ENCODE measurements at regions not wholly inside any gene's neighbourhood (a gene's known extent, or its start where the extent isn't known, plus 50 kb on each side); places are given as distances from the start of the nearest gene placed in this dataset.

- WGBS, 2 donors, result 88 to 95% methylated on average over 9 of the region's 9 CpGs
- no peaks in the 10 kb centered on the region for H3K27me3 ChIP-seq
- FAIRE-seq (no peak), ATAC-seq (no peak), DNase-seq (no peak)
- TF ChIP-seq, protein P1, sequence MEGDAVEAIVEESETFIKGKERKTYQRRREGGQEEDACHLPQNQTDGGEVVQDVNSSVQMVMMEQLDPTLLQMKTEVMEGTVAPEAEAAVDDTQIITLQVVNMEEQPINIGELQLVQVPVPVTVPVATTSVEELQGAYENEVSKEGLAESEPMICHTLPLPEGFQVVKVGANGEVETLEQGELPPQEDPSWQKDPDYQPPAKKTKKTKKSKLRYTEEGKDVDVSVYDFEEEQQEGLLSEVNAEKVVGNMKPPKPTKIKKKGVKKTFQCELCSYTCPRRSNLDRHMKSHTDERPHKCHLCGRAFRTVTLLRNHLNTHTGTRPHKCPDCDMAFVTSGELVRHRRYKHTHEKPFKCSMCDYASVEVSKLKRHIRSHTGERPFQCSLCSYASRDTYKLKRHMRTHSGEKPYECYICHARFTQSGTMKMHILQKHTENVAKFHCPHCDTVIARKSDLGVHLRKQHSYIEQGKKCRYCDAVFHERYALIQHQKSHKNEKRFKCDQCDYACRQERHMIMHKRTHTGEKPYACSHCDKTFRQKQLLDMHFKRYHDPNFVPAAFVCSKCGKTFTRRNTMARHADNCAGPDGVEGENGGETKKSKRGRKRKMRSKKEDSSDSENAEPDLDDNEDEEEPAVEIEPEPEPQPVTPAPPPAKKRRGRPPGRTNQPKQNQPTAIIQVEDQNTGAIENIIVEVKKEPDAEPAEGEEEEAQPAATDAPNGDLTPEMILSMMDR (IDR thresholded peaks at IDR 0.05), result no peak
- H3K4me3 ChIP-seq, result no peak overlapping the region
- H3K36me3 ChIP-seq, result no peaks in the 10 kb centered on the region
- no peaks in the 10 kb centered on the region for H3K9me3 ChIP-seq
- intact Hi-C loops (cut with DNase I), result no loop called here
- H3K27ac ChIP-seq, result no peak overlapping the region
- H3K4me1 ChIP-seq, result no peaks in the 10 kb centered on the region
Observed at GRCh38 chr4:43968011-43968410, 480.6 kb downstream of the KCTD8 start.

- H3K4me3 ChIP-seq, result no peak overlapping the region
- FAIRE-seq (no peak), ATAC-seq (no peak), DNase-seq (no peak)
- TF ChIP-seq, protein P1 (IDR thresholded peaks at IDR 0.05), result no peak
- WGBS, 2 donors, result 84 to 94% methylated on average over 1 of the region's 1 CpG
- H3K36me3 ChIP-seq, result no peaks in the 10 kb centered on the region
- H3K9me3 ChIP-seq, result no peaks in the 10 kb centered on the region
- no peak overlapping the region for H3K27ac ChIP-seq
- H3K27me3 ChIP-seq, result no peaks in the 10 kb centered on the region
- intact Hi-C loops (cut with DNase I), result no loop called here
- H3K4me1 ChIP-seq, result no peaks in the 10 kb centered on the region
Observed at GRCh38 chr4:43983610-43984009, 465.0 kb downstream of the KCTD8 start.

DNA sequence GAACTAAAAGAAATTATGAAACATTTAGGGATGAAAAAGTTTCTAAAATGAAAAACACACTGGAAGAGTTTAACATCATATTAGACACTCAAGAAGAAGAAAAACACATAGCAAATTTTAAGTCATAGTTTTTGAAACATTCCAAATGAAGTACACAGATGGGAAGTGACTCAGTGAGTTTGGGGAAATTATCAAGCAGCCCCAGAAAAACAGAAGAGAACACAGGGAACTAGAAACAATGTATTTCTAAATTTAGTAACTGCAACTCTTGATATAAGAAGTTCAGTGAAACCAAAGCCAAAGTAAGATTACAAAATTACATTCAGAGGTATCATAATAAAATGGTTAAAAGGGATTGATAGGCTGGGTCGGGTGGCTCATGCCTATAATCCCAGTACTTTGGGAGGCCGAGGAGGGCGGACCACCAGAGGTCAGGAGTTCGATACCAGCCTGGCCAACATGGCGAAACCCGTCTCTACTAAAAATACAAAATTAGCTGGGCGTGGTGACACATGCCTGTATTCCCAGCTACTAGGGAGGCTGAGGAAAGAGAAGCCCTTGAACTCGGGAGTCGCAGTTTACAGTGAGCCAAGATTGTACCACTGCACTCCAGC is 461.2 kb downstream of the KCTD8 start:
- Histone ChIP-seq H3K27ac (no peak overlapping the region), H3K4me1 (no peaks in the 10 kb centered on the region), H3K4me3 (no peak overlapping the region), H3K36me3 (no peaks in the 10 kb centered on the region), H3K9me3 (no peaks in the 10 kb centered on the region), H3K27me3 (no peaks in the 10 kb centered on the region)
- no peak for ATAC-seq
- FAIRE-seq, result no peak
- TF ChIP-seq, protein P1 (IDR thresholded peaks at IDR 0.05), result no peak
- no peak for DNase-seq
- intact Hi-C loops (cut with DNase I), result no loop called here
- WGBS, 2 donors, result 89 to 95% methylated on average over 9 of the region's 9 CpGs

- WGBS, 2 donors, result 65 to 69% methylated on average over 7 of the region's 7 CpGs
- ATAC-seq (no peak), FAIRE-seq (no peak), DNase-seq (no peak)
- Histone ChIP-seq H3K4me1 (no peaks in the 10 kb centered on the region), H3K9me3 (no peaks in the 10 kb centered on the region), H3K27ac (no peak overlapping the region), H3K36me3 (no peaks in the 10 kb centered on the region), H3K4me3 (no peak overlapping the region), H3K27me3 (no peaks in the 10 kb centered on the region)
- TF ChIP-seq, protein P1 (IDR thresholded peaks at IDR 0.05), result no peak
- intact Hi-C loops (cut with DNase I), result no loop called here
Observed at GRCh38 chr4:43990551-43990950, 458.1 kb downstream of the KCTD8 start.

DNA sequence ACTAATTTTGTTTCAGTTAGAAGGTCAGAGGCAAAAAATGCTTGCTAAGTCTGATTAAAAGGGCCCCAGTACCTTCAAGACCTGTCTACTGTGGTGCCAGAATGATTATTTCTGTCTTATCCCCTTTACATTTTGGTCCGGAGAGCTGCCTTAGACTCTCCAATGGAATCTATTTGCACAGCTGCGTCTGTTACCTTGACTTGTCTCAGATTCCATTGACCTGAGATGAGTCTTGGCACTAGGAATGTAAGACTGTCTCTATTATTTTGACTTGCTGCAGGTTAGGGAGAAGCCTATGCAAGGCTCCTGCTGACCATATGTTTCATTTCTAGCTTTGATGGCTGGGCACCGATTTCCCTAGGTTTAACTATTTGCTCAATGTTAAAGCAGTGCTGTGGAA is 457.6 kb downstream of the KCTD8 start:
- Histone ChIP-seq H3K27me3 (no peaks in the 10 kb centered on the region), H3K4me3 (no peak overlapping the region), H3K4me1 (no peaks in the 10 kb centered on the region), H3K9me3 (no peaks in the 10 kb centered on the region), H3K36me3 (no peaks in the 10 kb centered on the region), H3K27ac (no peak overlapping the region)
- TF ChIP-seq, protein P1 (IDR thresholded peaks at IDR 0.05), result no peak
- ATAC-seq (no peak), FAIRE-seq (no peak), DNase-seq (no peak)
- 19 to 21% methylated on average over 3 of the region's 3 CpGs for WGBS, 2 donors
- intact Hi-C loops (cut with DNase I), result no loop called here

All from pancreas (tissue), 10 donors.